ENCODE measurements at regions not wholly inside any gene's neighbourhood (a gene's known extent, or its start where the extent isn't known, plus 50 kb on each side); places are given as distances from the start of the nearest gene placed in this dataset.

DNA sequence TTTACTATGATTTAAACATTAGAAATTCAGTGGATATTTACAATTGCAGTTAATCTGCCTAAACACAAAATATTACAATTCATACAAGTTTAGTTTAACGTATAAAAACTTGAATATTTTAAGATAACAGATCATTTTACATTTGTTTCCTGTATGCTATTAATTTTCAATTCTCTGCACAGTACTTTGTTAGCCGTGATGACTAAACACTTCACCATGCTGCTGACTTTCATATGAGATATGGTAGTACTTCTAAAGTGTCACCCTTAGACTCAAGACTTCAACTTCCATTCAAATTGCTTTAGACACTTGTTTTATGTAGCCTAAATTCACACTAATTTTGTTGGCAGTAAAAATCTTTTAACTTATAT, 1646.4 kb upstream of the ADGRL3 start:
- H3K79me2 ChIP-seq (replicated peaks; ENCODE audit: insufficient read depth) = no peaks in the 10 kb centered on the region
- no peaks in the 10 kb centered on the region; the same call in 1 of the 3 replicates for H3K9me3 Mint-ChIP-seq
- H3K4me1 Mint-ChIP-seq = no peaks in the 10 kb centered on the region
- no peak for ATAC-seq
- no peaks in the 10 kb centered on the region for H3K36me3 ChIP-seq (ENCODE audit: insufficient read depth)
- no peak overlapping the region for H3K27ac Mint-ChIP-seq
- no peak for TF ChIP-seq POLR2AphosphoS5 (IDR thresholded peaks at IDR 0.05; ENCODE audit: low read depth)
- no peak for TF ChIP-seq STAT1 (IDR thresholded peaks at IDR 0.05; ENCODE audit: unreplicated experiment)
- no peak for TF ChIP-seq EZH2phosphoT487 (IDR thresholded peaks at IDR 0.05; ENCODE audit: unreplicated experiment)
- TF ChIP-seq, protein P1, sequence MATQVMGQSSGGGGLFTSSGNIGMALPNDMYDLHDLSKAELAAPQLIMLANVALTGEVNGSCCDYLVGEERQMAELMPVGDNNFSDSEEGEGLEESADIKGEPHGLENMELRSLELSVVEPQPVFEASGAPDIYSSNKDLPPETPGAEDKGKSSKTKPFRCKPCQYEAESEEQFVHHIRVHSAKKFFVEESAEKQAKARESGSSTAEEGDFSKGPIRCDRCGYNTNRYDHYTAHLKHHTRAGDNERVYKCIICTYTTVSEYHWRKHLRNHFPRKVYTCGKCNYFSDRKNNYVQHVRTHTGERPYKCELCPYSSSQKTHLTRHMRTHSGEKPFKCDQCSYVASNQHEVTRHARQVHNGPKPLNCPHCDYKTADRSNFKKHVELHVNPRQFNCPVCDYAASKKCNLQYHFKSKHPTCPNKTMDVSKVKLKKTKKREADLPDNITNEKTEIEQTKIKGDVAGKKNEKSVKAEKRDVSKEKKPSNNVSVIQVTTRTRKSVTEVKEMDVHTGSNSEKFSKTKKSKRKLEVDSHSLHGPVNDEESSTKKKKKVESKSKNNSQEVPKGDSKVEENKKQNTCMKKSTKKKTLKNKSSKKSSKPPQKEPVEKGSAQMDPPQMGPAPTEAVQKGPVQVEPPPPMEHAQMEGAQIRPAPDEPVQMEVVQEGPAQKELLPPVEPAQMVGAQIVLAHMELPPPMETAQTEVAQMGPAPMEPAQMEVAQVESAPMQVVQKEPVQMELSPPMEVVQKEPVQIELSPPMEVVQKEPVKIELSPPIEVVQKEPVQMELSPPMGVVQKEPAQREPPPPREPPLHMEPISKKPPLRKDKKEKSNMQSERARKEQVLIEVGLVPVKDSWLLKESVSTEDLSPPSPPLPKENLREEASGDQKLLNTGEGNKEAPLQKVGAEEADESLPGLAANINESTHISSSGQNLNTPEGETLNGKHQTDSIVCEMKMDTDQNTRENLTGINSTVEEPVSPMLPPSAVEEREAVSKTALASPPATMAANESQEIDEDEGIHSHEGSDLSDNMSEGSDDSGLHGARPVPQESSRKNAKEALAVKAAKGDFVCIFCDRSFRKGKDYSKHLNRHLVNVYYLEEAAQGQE (IDR thresholded peaks at IDR 0.05; ENCODE audit: unreplicated experiment) = no peak
- no peak for TF ChIP-seq CREB1 (CRISPR knock-in tag; IDR thresholded peaks at IDR 0.05; ENCODE audit: low read depth)
- TF ChIP-seq, protein P2, sequence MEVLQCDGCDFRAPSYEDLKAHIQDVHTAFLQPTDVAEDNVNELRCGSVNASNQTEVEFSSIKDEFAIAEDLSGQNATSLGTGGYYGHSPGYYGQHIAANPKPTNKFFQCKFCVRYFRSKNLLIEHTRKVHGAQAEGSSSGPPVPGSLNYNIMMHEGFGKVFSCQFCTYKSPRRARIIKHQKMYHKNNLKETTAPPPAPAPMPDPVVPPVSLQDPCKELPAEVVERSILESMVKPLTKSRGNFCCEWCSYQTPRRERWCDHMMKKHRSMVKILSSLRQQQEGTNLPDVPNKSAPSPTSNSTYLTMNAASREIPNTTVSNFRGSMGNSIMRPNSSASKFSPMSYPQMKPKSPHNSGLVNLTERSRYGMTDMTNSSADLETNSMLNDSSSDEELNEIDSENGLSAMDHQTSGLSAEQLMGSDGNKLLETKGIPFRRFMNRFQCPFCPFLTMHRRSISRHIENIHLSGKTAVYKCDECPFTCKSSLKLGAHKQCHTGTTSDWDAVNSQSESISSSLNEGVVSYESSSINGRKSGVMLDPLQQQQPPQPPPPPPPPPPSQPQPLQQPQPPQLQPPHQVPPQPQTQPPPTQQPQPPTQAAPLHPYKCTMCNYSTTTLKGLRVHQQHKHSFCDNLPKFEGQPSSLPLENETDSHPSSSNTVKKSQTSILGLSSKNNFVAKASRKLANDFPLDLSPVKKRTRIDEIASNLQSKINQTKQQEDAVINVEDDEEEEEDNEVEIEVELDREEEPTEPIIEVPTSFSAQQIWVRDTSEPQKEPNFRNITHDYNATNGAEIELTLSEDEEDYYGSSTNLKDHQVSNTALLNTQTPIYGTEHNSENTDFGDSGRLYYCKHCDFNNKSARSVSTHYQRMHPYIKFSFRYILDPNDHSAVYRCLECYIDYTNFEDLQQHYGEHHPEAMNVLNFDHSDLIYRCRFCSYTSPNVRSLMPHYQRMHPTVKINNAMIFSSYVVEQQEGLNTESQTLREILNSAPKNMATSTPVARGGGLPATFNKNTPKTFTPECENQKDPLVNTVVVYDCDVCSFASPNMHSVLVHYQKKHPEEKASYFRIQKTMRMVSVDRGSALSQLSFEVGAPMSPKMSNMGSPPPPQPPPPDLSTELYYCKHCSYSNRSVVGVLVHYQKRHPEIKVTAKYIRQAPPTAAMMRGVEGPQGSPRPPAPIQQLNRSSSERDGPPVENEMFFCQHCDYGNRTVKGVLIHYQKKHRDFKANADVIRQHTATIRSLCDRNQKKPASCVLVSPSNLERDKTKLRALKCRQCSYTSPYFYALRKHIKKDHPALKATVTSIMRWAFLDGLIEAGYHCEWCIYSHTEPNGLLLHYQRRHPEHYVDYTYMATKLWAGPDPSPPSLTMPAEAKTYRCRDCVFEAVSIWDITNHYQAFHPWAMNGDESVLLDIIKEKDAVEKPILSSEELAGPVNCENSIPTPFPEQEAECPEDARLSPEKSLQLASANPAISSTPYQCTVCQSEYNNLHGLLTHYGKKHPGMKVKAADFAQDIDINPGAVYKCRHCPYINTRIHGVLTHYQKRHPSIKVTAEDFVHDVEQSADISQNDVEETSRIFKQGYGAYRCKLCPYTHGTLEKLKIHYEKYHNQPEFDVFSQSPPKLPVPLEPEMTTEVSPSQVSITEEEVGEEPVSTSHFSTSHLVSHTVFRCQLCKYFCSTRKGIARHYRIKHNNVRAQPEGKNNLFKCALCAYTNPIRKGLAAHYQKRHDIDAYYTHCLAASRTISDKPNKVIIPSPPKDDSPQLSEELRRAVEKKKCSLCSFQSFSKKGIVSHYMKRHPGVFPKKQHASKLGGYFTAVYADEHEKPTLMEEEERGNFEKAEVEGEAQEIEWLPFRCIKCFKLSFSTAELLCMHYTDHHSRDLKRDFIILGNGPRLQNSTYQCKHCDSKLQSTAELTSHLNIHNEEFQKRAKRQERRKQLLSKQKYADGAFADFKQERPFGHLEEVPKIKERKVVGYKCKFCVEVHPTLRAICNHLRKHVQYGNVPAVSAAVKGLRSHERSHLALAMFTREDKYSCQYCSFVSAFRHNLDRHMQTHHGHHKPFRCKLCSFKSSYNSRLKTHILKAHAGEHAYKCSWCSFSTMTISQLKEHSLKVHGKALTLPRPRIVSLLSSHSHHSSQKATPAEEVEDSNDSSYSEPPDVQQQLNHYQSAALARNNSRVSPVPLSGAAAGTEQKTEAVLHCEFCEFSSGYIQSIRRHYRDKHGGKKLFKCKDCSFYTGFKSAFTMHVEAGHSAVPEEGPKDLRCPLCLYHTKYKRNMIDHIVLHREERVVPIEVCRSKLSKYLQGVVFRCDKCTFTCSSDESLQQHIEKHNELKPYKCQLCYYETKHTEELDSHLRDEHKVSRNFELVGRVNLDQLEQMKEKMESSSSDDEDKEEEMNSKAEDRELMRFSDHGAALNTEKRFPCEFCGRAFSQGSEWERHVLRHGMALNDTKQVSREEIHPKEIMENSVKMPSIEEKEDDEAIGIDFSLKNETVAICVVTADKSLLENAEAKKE (CRISPR knock-in tag; IDR thresholded peaks at IDR 0.05) = no peak
- TF ChIP-seq JUNB (IDR thresholded peaks at IDR 0.05; ENCODE audit: unreplicated experiment) = no peak
- TF ChIP-seq, protein P3, sequence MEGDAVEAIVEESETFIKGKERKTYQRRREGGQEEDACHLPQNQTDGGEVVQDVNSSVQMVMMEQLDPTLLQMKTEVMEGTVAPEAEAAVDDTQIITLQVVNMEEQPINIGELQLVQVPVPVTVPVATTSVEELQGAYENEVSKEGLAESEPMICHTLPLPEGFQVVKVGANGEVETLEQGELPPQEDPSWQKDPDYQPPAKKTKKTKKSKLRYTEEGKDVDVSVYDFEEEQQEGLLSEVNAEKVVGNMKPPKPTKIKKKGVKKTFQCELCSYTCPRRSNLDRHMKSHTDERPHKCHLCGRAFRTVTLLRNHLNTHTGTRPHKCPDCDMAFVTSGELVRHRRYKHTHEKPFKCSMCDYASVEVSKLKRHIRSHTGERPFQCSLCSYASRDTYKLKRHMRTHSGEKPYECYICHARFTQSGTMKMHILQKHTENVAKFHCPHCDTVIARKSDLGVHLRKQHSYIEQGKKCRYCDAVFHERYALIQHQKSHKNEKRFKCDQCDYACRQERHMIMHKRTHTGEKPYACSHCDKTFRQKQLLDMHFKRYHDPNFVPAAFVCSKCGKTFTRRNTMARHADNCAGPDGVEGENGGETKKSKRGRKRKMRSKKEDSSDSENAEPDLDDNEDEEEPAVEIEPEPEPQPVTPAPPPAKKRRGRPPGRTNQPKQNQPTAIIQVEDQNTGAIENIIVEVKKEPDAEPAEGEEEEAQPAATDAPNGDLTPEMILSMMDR (conservative IDR thresholded peaks at IDR 0.05; ENCODE audit: low read depth in 2 of 2) = no peak
- no peak for TF ChIP-seq ZNF331 (CRISPR knock-in tag; IDR thresholded peaks at IDR 0.05; ENCODE audit: low read depth)
- TF ChIP-seq ZNF114 (CRISPR knock-in tag; IDR thresholded peaks at IDR 0.05) = no peak
- TF ChIP-seq NANOG (IDR thresholded peaks at IDR 0.05; ENCODE audit: borderline replicate concordance) = no peak
- TF ChIP-seq, protein P4, sequence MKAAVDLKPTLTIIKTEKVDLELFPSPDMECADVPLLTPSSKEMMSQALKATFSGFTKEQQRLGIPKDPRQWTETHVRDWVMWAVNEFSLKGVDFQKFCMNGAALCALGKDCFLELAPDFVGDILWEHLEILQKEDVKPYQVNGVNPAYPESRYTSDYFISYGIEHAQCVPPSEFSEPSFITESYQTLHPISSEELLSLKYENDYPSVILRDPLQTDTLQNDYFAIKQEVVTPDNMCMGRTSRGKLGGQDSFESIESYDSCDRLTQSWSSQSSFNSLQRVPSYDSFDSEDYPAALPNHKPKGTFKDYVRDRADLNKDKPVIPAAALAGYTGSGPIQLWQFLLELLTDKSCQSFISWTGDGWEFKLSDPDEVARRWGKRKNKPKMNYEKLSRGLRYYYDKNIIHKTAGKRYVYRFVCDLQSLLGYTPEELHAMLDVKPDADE (IDR thresholded peaks at IDR 0.05) = no peak
- no peak for TF ChIP-seq EZH2 (IDR thresholded peaks at IDR 0.05; ENCODE audit: low read depth, unreplicated experiment)
- no peak overlapping the region for H3K27ac ChIP-seq (ENCODE audit: low read depth)
- H3K27me3 Mint-ChIP-seq (ENCODE audit: insufficient read depth, low read depth, poor library complexity) = no peaks in the 10 kb centered on the region
- DNase-seq (ENCODE audit: low spot score) = no peak
- no peak overlapping the region for H3K4me3 ChIP-seq
- H2AFZ ChIP-seq = no peak overlapping the region
- no peaks in the 10 kb centered on the region for H3K36me3 Mint-ChIP-seq (ENCODE audit: low read depth)
- H3K9me2 ChIP-seq (ENCODE audit: insufficient read depth) = no peaks in the 10 kb centered on the region
- no peak overlapping the region for H3K4me3 Mint-ChIP-seq
- no peaks in the 10 kb centered on the region for H3F3A ChIP-seq (replicated peaks; ENCODE audit: low read depth)
- no peaks in the 10 kb centered on the region for H3K4me1 ChIP-seq (ENCODE audit: insufficient read depth)
- H3K4me2 ChIP-seq = no peak overlapping the region
- H4K20me1 ChIP-seq (replicated peaks; ENCODE audit: insufficient read depth) = no peaks in the 10 kb centered on the region
- no peaks in the 10 kb centered on the region for H3K27me3 ChIP-seq (ENCODE audit: insufficient read depth)
